Ovary (tissue), 3 donors: ENCODE measurements at regions not wholly inside any gene's neighbourhood (a gene's known extent, or its start where the extent isn't known, plus 50 kb on each side); places are given as distances from the start of the nearest gene placed in this dataset.

ENCODE experiments used
- POLR2A ChIP-seq: fragments of 450-650 bp; IDR thresholded peaks from one replicate; pipeline ENCODE4 v1.6.1; 2017; ENCODE audit warnings: antibody characterized with exemption, mild to moderate bottlenecking, moderate library complexity
- TF ChIP-seq, protein P1 (sequence below), 3 donors: fragments of 450-650 bp in 2 of 3; fragments of 200-600 bp in 1 of 3; IDR thresholded peaks; one replicate each; pipeline versions ENCODE4 v1.5.1 to v1.8.0; 2016 to 2022; ENCODE audit warnings: antibody characterized with exemption in 3 of 3, mild to moderate bottlenecking in 1 of 3
- donor health status: DM: no; HTN: no; CAD: no.

GRCh38 chr12:61308220-61308619 is 952.0 kb upstream of the USP15 start:
- TF ChIP-seq, protein P1, sequence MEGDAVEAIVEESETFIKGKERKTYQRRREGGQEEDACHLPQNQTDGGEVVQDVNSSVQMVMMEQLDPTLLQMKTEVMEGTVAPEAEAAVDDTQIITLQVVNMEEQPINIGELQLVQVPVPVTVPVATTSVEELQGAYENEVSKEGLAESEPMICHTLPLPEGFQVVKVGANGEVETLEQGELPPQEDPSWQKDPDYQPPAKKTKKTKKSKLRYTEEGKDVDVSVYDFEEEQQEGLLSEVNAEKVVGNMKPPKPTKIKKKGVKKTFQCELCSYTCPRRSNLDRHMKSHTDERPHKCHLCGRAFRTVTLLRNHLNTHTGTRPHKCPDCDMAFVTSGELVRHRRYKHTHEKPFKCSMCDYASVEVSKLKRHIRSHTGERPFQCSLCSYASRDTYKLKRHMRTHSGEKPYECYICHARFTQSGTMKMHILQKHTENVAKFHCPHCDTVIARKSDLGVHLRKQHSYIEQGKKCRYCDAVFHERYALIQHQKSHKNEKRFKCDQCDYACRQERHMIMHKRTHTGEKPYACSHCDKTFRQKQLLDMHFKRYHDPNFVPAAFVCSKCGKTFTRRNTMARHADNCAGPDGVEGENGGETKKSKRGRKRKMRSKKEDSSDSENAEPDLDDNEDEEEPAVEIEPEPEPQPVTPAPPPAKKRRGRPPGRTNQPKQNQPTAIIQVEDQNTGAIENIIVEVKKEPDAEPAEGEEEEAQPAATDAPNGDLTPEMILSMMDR (IDR thresholded peaks at IDR 0.05): no peak
- TF ChIP-seq POLR2A: no peak
